PC-9 (cell line): ENCODE measurements at regions not wholly inside any gene's neighbourhood (a gene's known extent, or its start where the extent isn't known, plus 50 kb on each side); places are given as distances from the start of the nearest gene placed in this dataset.

ENCODE experiments used
- BruUV-seq: library from RNA; stranded (reverse); fragments of 400-500 nt; replicated peaks from 2 replicates; lab custom pipeline; 2021; lab: Mats Ljungman, UMichigan
- CTCF ChIA-PET: fragments of 300-600 bp; sonication (Branson Sonifier 250); formaldehyde crosslinking; loops from one replicate; lab custom pipeline; 2022; ENCODE audit warnings: antibody characterized with exemption; lab: Charles Lee
- POLR2A ChIA-PET: fragments of 300-600 bp; sonication (Branson Sonifier 250); formaldehyde crosslinking; loops from one replicate; lab custom pipeline; 2022; ENCODE audit warnings: antibody characterized with exemption; ENCODE audit not compliant: unreplicated experiment; lab: Charles Lee
- DNase-seq, 2 experiments: peaks; one replicate each; pipeline versions ENCODE4 v3.0.0 to v3.0.0-alpha.2; 2015 to 2022; ENCODE audit warnings: mixed read lengths in 1 of 2
- H2AFZ ChIP-seq: fragments of 200-600 bp; sonication (generic); 2 replicates; pipeline ENCODE4 v1.8.1; 2017; ENCODE audit warnings: antibody characterized with exemption
- H3F3A ChIP-seq: fragments of 200-600 bp; sonication (generic); 2 replicates; pipeline ENCODE4 v1.8.1; 2017; ENCODE audit warnings: antibody characterized with exemption, mild to moderate bottlenecking, low read depth; ENCODE audit not compliant: insufficient read depth
- H3K27ac ChIP-seq: fragments of 200-600 bp; sonication (generic); 2 replicates; pipeline ENCODE4 v1.6.1; 2016; ENCODE audit warnings: mixed run types
- H3K27me3 ChIP-seq: fragments of 200-600 bp; sonication (generic); 2 replicates; pipeline ENCODE4 v1.6.1; 2016; ENCODE audit warnings: low read depth, mixed run types; ENCODE audit not compliant: insufficient read depth
- H3K36me3 ChIP-seq: fragments of 200-600 bp; sonication (generic); 2 replicates; pipeline ENCODE4 v1.6.1; 2016; ENCODE audit warnings: low read depth, mixed run types
- H3K4me1 ChIP-seq: fragments of 200-600 bp; sonication (generic); replicated peaks from 2 replicates; pipeline ENCODE4 v1.6.1; 2016; ENCODE audit warnings: mixed run types; ENCODE audit not compliant: insufficient read depth
- H3K4me2 ChIP-seq: fragments of 200-600 bp; sonication (generic); 2 replicates; pipeline ENCODE4 v1.6.1; 2017; ENCODE audit warnings: mixed run types
- H3K4me3 ChIP-seq: fragments of 200-600 bp; sonication (generic); 2 replicates; pipeline ENCODE4 v1.6.1; 2016; ENCODE audit warnings: mixed run types
- H3K79me2 ChIP-seq: fragments of 200-600 bp; sonication (generic); 2 replicates; pipeline ENCODE4 v1.6.1; 2017; ENCODE audit warnings: low read depth, mixed run types
- H3K9me2 ChIP-seq: fragments of 200-600 bp; sonication (generic); 2 replicates; pipeline ENCODE4 v1.8.1; 2017; ENCODE audit warnings: mild to moderate bottlenecking; ENCODE audit not compliant: insufficient read depth
- H3K9me3 ChIP-seq: fragments of 200-600 bp; sonication (generic); 2 replicates; pipeline ENCODE4 v1.8.1; 2016; ENCODE audit warnings: low read depth; ENCODE audit not compliant: insufficient read depth
- H4K20me1 ChIP-seq: fragments of 200-600 bp; sonication (generic); 2 replicates; pipeline ENCODE4 v1.8.1; 2017; ENCODE audit not compliant: insufficient read depth
- CTCF ChIP-seq: fragments of 200-600 bp; sonication (generic); conservative IDR thresholded peaks from 2 replicates; pipeline ENCODE4 v1.6.1; 2017; ENCODE audit warnings: mixed run types, antibody characterized with exemption, mild to moderate bottlenecking, moderate library complexity
- EZH2 ChIP-seq: fragments of 200-600 bp; sonication (generic); IDR thresholded peaks from 2 replicates; pipeline ENCODE4 v1.8.0; 2017; ENCODE audit warnings: antibody characterized with exemption, low read depth
- intact Hi-C: fragments of 100-400 bp; cut with micrococcal nuclease; formaldehyde crosslinking; loops from one replicate; pipeline ENCODE4 v1.10.0; 2022; ENCODE audit not compliant: unreplicated experiment

- Histone ChIP-seq H3K9me3 (peaks cover 43% of the 10 kb centered on the region), H2AFZ (no peak overlapping the region), H3K4me2 (no peak overlapping the region), H3K79me2 (no peaks in the 10 kb centered on the region), H3K27ac (no peak overlapping the region), H3K4me3 (no peak overlapping the region), H3F3A (peaks cover 46% of the 10 kb centered on the region), H3K4me1 (peaks cover 38% of the 10 kb centered on the region), H3K36me3 (no peaks in the 10 kb centered on the region), H3K27me3 (no peaks in the 10 kb centered on the region), H3K9me2 (no peaks in the 10 kb centered on the region), H4K20me1 (no peaks in the 10 kb centered on the region)
- intact Hi-C loops, result no loop called here
- POLR2A ChIA-PET, result interaction anchor here (0.6 kb wide), 1 partner anchor 95 kb away, joined by 7 read pairs; no protein-coding TSS in a partner anchor
- BruUV-seq, result no TSS peak
- CTCF ChIA-PET, result no interaction called here
- DNase-seq, result peak; percentile 14 to 84
- TF ChIP-seq EZH2, result no peak
- TF ChIP-seq CTCF, result no peak
These were observed 63.7 kb downstream of the SHOC1 start for GRCh38 chr9:111730937-111731567.

- no TSS peak for BruUV-seq
- no peaks in the 10 kb centered on the region for H3K9me2 ChIP-seq
- no peaks in the 10 kb centered on the region for H3K79me2 ChIP-seq
- H2AFZ ChIP-seq, result no peak overlapping the region
- H3K4me1 ChIP-seq, result peaks cover 38% of the 10 kb centered on the region
- intact Hi-C loops, result no loop called here
- no peaks in the 10 kb centered on the region for H4K20me1 ChIP-seq
- H3K4me3 ChIP-seq, result peak overlapping the region; percentile 22; the same call in 1 of the 2 replicates
- peak overlapping the region; percentile 71 for H3K27ac ChIP-seq
- peak; percentile 8 to 97 for DNase-seq
- peaks cover 46% of the 10 kb centered on the region for H3F3A ChIP-seq
- POLR2A ChIA-PET, result interaction anchor here (0.6 kb wide), 1 partner anchor 247 kb away, joined by 4 read pairs; no protein-coding TSS in a partner anchor
- H3K27me3 ChIP-seq, result no peaks in the 10 kb centered on the region
- H3K36me3 ChIP-seq, result no peaks in the 10 kb centered on the region
- no peak for TF ChIP-seq CTCF
- no peak for TF ChIP-seq EZH2
- H3K9me3 ChIP-seq, result peaks cover 29% of the 10 kb centered on the region
- CTCF ChIA-PET, result no interaction called here
- peak overlapping the region; percentile 53 for H3K4me2 ChIP-seq
These were observed 65.9 kb downstream of the SHOC1 start for GRCh38 chr9:111728617-111729366.

GRCh38 chr9:111728143-111728542, 66.6 kb downstream of the SHOC1 start:
- peaks cover 38% of the 10 kb centered on the region for H3K4me1 ChIP-seq
- peak overlapping the region; percentile 53 for H3K4me2 ChIP-seq
- H2AFZ ChIP-seq, result no peak overlapping the region
- H3K36me3 ChIP-seq, result no peaks in the 10 kb centered on the region
- peaks cover 29% of the 10 kb centered on the region for H3K9me3 ChIP-seq
- no peaks in the 10 kb centered on the region for H4K20me1 ChIP-seq
- peaks cover 46% of the 10 kb centered on the region for H3F3A ChIP-seq
- H3K27ac ChIP-seq, result peak overlapping the region; percentile 71
- CTCF ChIA-PET, result no interaction called here
- POLR2A ChIA-PET, result interaction anchor here (0.6 to 0.7 kb wide), 2 partner anchors 130 to 372 kb away, joined by 5 to 13 read pairs; no protein-coding TSS in a partner anchor
- peak in 1 of 2 experiments; percentile 78 for DNase-seq
- H3K9me2 ChIP-seq, result no peaks in the 10 kb centered on the region
- intact Hi-C loops, result no loop called here
- BruUV-seq, result no TSS peak
- TF ChIP-seq CTCF, result no peak
- TF ChIP-seq EZH2, result no peak
- no peaks in the 10 kb centered on the region for H3K79me2 ChIP-seq
- H3K27me3 ChIP-seq, result no peaks in the 10 kb centered on the region
- peak overlapping the region; percentile 22; the same call in 1 of the 2 replicates for H3K4me3 ChIP-seq
